HPDE6-E6E7 (cell line): ENCODE measurements at regions not wholly inside any gene's neighbourhood (a gene's known extent, or its start where the extent isn't known, plus 50 kb on each side); places are given as distances from the start of the nearest gene placed in this dataset.
"Not testable (repeated sequence)": the region's sequence is repeated elsewhere in the genome, so short reads cannot be mapped to it uniquely, and the experiment has no call there.

ENCODE experiments used
- DNase-seq: peaks from one replicate; pipeline ENCODE4 v3.0.0; 2011; ENCODE audit warnings: missing footprints; ENCODE audit errors: extremely low spot score

DNA sequence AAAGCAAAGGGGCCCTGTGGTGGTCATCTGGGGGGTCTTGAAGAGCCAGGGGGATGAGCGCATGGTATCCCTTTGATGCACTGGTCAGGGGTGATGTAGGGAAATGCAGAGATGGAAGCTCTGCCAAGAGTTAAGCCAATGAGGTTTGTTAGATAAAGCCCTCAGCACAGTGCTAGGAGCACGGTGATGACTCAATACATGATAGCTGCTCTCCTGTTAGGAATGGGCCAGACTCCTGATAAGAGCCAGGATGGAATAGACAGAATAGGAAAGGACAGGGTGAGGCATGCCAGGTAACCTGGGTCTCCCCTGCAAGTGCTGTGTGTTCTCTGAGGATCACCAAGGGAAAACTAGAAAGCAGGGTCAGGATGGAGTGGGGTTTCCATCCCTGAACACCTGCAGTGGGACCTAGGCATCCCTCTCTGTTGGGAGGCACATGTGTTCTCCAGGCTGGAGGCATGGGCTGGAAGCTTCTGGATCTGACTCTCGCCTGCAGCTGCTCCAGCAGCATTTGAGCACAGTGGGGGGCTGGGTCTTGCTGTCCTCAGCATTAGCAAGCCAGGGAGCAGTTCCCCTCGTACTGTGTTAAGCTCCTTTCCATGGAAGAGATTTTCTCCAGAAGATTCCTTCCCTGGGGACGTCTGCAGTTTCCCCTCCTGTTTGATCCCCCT, 71.8 kb upstream of the TIAM2 start:
- DNase-seq: no peak

GRCh38 chr6:154925130-154925529, 70.0 kb upstream of the TIAM2 start:
- DNase-seq: no peak

DNA sequence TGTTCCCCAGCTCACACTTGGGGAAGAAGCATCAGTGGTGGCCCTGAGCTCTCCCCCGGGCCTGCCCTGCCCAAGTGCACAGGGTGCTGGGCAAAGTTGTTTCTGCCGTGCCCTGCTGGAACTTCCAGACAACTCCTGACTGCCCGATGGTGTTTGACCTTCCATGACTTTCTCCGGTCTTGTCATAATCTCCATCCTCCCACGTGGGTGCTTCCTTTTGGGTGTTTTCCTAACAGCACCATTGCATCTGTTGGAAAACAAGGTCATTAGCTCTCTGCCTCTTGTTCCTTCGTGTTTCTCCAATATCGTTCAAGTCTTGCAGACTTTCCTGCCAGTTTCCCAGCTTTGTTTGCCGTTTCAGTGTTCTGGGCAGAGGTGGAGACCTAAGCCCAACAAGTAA, 68.7 kb upstream of the TIAM2 start:
- DNase-seq: no peak

- peak; percentile 40 for DNase-seq
These were observed 66.7 kb upstream of the TIAM2 start for GRCh38 chr6:154928325-154928922.

DNA sequence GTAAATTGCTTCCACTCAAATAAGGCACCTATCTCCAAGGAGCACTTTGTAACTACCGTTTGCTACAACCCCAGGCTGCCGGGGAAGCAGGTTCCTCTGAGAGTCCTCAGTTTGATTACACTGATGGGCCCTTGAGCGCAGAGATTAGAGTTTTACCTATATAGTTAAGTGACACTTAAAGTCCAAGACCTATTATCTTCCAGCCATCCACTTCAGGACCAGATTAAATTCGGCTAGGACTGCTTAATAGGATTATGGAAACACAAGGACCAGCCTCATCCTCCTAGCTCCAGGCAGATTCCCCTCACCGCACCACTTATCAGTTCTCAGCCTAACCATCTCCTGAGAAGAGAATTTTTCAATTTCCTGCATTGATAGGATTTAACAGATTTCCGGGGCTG, 64.7 kb upstream of the TIAM2 start:
- no peak for DNase-seq

DNA sequence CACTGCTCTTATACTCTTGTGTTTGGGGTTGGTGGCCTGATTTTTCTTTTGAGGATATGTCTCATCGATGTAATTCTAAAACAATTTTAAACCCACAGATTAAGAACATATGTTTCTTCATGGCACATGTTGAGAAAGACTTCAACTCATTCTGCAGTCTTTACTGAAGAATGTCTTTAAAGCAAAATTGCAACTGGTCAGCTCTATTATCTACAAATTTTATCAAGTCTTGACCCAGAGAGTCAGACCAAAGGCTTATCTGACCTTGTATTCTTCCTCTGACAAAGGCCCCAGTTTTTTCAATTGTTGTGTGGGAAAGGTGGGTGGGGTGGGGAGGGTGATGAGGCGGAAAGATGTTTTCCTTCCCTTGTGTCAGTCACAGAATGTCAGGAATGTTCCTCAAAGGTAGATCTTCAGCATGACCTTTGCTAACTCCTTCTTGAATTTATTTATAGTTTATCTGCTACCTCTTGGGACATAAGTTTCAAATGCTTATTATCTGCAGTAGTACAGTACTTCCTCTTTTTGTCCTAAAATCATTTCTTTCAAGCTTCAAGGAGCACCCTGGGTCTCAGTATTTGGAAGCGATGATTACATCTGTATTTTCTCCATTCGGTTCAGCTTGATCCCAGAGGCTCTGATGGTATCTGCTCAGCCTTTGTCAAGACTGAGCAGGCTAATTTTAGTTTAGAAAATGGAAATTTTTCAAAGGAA, 63.2 kb upstream of the TIAM2 start:
- no peak for DNase-seq

- DNase-seq: peak; percentile 23
These were observed 62.5 kb upstream of the TIAM2 start for GRCh38 chr6:154932515-154933027.

- DNase-seq: no peak
These were observed 61.8 kb upstream of the TIAM2 start for GRCh38 chr6:154933181-154933827.

GRCh38 chr6:154937306-154938220, 57.6 kb upstream of the TIAM2 start:
- no peak for DNase-seq

- DNase-seq: no peak
These were observed 56.9 kb upstream of the TIAM2 start for GRCh38 chr6:154938221-154938580.

- not testable (repeated sequence) for DNase-seq
These were observed 56.3 kb upstream of the TIAM2 start for GRCh38 chr6:154938727-154939285.

DNA sequence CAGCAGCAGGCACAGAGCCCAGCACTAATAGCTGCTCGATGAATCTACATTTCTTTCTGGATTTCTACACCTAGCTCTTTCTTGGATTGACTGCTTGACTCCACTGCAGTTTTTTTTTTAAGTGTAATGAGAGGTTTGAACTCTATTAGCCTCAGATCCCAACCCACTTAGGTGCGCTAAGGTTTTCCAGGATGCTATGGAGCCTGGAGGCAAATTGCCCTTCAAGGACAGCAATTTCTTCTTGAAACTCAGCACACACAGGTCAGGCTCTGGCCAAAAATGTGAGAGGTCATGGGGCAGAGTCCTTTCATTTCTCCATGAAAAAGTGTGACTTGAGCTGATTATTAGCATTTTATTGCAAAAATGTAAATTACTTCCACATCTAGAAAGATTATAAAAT, 52.3 kb upstream of the TIAM2 start:
- DNase-seq: no peak

DNA sequence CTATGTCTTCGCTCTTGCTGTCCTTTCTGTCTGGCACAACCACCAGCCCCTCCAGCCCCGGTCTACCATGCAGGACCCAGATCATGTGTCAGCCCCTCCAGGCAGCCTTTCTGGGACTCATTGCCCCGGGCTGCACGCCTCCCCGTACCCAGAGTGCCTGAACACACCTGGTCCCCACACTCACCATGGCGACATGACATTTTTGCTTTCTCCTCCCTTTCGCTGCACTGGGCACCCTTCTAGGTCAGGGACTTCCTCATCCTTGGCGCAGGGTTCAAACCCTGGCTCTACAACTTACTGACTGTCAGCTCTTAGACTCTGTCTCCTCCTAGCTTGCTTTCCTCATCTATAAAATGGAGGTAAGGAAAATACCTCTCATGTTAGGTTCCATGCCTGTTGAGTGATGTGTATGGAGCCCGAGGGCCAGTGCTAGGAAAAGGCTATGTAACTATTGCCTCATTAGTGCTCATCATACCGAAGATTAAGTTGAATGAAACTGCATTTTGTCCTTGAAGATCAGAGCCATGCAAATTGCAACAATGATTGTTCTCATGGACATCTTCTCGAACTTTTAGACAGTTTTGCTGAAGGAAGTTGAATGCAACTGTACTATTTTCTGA, 49.7 kb upstream of the TIAM2 start:
- no peak for DNase-seq
